ENCODE measurements at regions not wholly inside any gene's neighbourhood (a gene's known extent, or its start where the extent isn't known, plus 50 kb on each side); places are given as distances from the start of the nearest gene placed in this dataset.

DNA sequence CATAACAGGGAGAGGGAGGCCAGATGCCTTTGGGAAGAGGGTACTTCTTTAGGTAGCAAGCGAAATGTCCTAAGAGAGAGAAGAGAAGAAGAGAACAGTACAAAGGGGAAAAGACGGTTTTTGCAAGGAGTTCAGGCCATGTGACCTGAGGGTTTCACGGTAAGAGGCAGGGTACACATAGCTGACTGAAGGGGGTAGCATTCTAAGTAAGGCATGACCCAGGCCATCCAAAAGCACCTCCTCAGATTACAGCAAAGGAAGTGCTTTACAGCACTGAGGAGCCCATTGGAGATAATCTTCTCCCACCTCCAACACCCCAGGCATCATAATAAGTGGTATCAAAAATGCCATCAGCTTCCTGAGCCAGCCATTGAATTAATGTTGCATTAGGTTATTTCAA is 258.2 kb upstream of the NPY start:
- TF ChIP-seq, protein P1, sequence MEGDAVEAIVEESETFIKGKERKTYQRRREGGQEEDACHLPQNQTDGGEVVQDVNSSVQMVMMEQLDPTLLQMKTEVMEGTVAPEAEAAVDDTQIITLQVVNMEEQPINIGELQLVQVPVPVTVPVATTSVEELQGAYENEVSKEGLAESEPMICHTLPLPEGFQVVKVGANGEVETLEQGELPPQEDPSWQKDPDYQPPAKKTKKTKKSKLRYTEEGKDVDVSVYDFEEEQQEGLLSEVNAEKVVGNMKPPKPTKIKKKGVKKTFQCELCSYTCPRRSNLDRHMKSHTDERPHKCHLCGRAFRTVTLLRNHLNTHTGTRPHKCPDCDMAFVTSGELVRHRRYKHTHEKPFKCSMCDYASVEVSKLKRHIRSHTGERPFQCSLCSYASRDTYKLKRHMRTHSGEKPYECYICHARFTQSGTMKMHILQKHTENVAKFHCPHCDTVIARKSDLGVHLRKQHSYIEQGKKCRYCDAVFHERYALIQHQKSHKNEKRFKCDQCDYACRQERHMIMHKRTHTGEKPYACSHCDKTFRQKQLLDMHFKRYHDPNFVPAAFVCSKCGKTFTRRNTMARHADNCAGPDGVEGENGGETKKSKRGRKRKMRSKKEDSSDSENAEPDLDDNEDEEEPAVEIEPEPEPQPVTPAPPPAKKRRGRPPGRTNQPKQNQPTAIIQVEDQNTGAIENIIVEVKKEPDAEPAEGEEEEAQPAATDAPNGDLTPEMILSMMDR (conservative IDR thresholded peaks at IDR 0.05; ENCODE audit: low read depth, low read length) = no peak
- H3K4me3 ChIP-seq (ENCODE audit: low read depth, low read length) = no peak overlapping the region
- DNase-seq (ENCODE audit: low read depth) = no peak

DNA sequence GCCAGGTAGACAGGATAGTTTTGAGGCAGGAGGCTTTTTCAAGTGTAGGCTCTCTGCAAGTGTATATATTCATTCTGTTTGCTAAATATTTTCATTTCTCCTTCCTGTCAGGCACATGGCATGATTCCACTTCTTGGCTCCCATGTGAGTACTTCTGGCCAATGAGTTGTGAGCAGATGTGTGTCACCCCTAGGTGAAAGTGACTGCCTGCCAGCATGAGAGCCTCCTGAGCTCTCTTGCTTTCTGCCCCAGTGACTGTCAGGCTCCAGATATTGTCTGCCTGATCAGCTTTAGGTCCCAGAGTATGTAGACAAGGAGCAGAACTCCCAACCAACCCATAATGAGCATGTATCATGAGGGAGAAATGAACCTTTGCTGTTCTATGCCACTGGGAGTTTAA is 257.6 kb upstream of the NPY start:
- no peak for DNase-seq (ENCODE audit: low read depth)
- no peak overlapping the region for H3K4me3 ChIP-seq (ENCODE audit: low read depth, low read length)
- TF ChIP-seq, protein P1 (conservative IDR thresholded peaks at IDR 0.05; ENCODE audit: low read depth, low read length) = no peak

DNA sequence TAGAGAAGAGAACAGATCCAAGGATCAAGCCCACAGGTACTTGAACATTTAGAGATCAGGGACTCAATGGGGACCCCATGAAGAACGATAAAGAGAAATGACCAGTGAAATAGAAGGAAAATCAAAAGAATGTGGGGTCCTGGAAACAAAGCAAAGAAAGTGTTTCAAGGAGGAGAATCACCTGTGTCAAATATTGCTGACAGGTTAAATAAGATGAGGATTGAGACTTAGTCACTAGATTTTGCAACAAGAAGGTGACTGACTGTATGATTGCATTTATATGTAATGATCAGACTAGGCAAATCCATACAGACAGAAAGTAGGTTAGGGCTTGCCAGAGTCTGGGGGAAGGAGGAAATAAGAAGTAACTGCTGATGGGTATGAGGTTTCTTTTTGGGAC is 254.9 kb upstream of the NPY start:
- no peak overlapping the region for H3K4me3 ChIP-seq (ENCODE audit: low read depth, low read length)
- TF ChIP-seq, protein P1 (conservative IDR thresholded peaks at IDR 0.05; ENCODE audit: low read depth, low read length) = no peak
- no peak for DNase-seq (ENCODE audit: low read depth)

DNA sequence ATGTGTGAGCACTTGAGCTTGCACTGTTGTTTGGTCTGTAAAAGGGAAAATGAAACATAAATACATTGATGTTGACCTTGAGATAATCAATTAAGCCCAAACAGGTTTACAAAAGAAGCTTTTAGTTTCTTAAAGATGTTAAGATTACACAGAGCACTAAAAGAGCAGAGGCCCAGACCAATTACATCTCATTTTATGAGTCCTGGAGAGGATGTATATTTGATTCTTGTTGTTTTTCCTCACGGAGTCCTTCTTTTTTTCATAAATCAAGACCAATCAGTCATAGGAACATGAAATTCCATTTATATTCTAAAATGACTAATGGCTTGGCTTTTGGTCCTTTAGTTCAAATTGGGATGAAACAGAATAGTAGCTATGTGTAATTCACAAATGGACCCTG is 249.7 kb upstream of the NPY start:
- DNase-seq (ENCODE audit: low read depth) = no peak
- H3K4me3 ChIP-seq (ENCODE audit: low read depth, low read length) = no peak overlapping the region
- TF ChIP-seq, protein P1 (conservative IDR thresholded peaks at IDR 0.05; ENCODE audit: low read depth, low read length) = no peak

DNA sequence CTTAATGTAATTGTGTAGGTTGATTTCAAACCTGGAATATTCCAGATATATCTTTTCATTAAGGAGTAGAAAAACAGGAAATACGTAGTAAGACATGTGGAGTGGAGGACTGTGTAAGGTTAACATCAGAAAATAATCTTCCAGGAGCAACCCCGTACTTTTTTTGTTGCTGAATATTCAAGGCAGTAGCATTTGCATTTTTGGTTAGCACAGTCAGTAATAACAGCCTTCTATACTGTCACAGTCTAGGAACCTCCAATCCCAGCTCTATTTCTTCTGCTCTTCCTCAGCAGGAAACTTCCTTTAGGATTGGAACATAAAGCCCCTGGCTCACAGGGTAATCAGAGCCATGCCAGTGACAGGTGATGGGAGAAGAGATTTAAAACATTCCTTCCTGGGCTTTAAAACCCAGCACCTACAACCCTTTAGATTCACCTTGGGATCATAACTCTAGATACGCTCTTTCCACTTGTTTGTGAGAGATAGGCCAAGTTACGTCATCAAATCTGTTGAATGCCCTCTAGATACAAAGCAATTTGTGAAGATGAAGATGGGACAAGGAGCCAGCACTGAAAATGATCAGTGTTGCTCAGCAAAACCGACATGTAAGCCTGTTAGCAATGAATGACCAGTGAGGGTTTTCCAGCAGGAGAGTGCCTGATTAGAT is 248.5 kb upstream of the NPY start:
- H3K4me3 ChIP-seq (ENCODE audit: low read depth, low read length) = no peak overlapping the region
- TF ChIP-seq, protein P1 (conservative IDR thresholded peaks at IDR 0.05; ENCODE audit: low read depth, low read length) = no peak
- DNase-seq (ENCODE audit: low read depth) = no peak

DNA sequence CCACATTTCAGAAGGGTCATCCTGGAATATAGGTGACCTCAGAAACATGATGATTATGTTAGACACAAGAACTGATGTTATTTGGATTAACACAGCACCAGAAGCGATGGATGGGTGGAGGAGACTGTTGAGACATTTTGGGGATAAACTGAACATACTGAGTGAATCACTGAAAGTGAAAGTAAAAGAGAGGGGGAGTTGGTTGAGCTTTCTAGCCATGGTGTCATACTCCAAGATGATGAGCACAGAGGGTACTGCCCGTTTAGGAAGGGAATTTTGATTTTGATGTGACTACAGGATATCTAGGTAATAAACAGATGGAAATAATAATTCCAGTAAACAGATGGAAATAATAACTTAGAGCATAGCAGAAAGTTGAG is 248.0 kb upstream of the NPY start:
- no peak overlapping the region for H3K4me3 ChIP-seq (ENCODE audit: low read depth, low read length)
- DNase-seq (ENCODE audit: low read depth) = no peak
- TF ChIP-seq, protein P1 (conservative IDR thresholded peaks at IDR 0.05; ENCODE audit: low read depth, low read length) = no peak

DNA sequence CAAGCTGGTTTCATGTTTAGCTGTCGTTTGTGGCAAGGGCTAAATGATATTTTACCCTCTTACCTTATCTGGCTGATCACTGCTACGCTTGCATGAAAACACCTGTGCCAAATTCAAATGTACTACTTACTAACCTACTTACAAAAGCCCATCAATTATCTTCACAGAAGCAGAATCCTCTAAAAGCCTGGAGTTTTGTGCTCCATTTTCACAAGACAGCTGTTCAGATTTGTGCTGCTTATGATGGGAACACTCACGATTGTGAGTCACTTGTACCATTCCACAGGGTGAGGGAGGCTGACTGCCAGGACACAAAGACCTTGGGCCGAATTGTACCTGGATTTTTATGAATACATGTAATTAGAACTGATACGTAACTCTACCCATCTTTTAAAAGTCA is 245.0 kb upstream of the NPY start:
- TF ChIP-seq, protein P1 (conservative IDR thresholded peaks at IDR 0.05; ENCODE audit: low read depth, low read length) = no peak
- no peak for DNase-seq (ENCODE audit: low read depth)
- H3K4me3 ChIP-seq (ENCODE audit: low read depth, low read length) = no peak overlapping the region

Data from epithelial cell of proximal tubule (primary cell).